GM19324 (cell line): ENCODE measurements at regions not wholly inside any gene's neighbourhood (a gene's known extent, or its start where the extent isn't known, plus 50 kb on each side); places are given as distances from the start of the nearest gene placed in this dataset.

Source experiments
- ATAC-seq: cut with Tn5 transposase; IDR thresholded peaks from one replicate; pipeline ENCODE4 v1.9.1; 2021; ENCODE audit warnings: mild to moderate bottlenecking, moderate library complexity; ENCODE audit not compliant: unreplicated experiment, low FRiP score

GRCh38 chr2:48098539-48098938, 192.2 kb upstream of the FBXO11 start:
- no peak for ATAC-seq

- ATAC-seq: no peak
These were observed 198.1 kb upstream of the FBXO11 start for GRCh38 chr2:48104418-48104817.

GRCh38 chr2:48105848-48106247, 199.6 kb upstream of the FBXO11 start:
- no peak for ATAC-seq

GRCh38 chr2:48107326-48107925, 201.1 kb upstream of the FBXO11 start:
- no peak for ATAC-seq

- ATAC-seq: no peak
These were observed 202.2 kb upstream of the FBXO11 start for GRCh38 chr2:48108455-48108854.

- no peak for ATAC-seq
These were observed 203.3 kb upstream of the FBXO11 start for GRCh38 chr2:48109491-48110204.

- no peak for ATAC-seq
These were observed 204.0 kb upstream of the FOXN2 start for GRCh38 chr2:48110492-48110891.

GRCh38 chr2:48112911-48113680, 201.4 kb upstream of the FOXN2 start:
- ATAC-seq: no peak

- ATAC-seq: no peak
These were observed 200.7 kb upstream of the FOXN2 start for GRCh38 chr2:48113767-48114166.

- ATAC-seq: no peak
These were observed 200.2 kb upstream of the FOXN2 start for GRCh38 chr2:48114256-48114655.

- no peak for ATAC-seq
These were observed 198.0 kb upstream of the FOXN2 start for GRCh38 chr2:48116497-48116896.

- ATAC-seq: no peak
These were observed 195.6 kb upstream of the FOXN2 start for GRCh38 chr2:48118895-48119294.

GRCh38 chr2:48120112-48120511, 194.4 kb upstream of the FOXN2 start:
- ATAC-seq: no peak

- no peak for ATAC-seq
These were observed 193.7 kb upstream of the FOXN2 start for GRCh38 chr2:48120759-48121242.

- no peak for ATAC-seq
These were observed 192.3 kb upstream of the FOXN2 start for GRCh38 chr2:48122166-48122565.

GRCh38 chr2:48124592-48124991, 189.9 kb upstream of the FOXN2 start:
- no peak for ATAC-seq

- no peak for ATAC-seq
These were observed 188.3 kb upstream of the FOXN2 start for GRCh38 chr2:48126162-48126561.

- no peak for ATAC-seq
These were observed 186.8 kb upstream of the FOXN2 start for GRCh38 chr2:48127612-48128191.

GRCh38 chr2:48129293-48129950, 185.1 kb upstream of the FOXN2 start:
- ATAC-seq: no peak

- no peak for ATAC-seq
These were observed 182.8 kb upstream of the FOXN2 start for GRCh38 chr2:48131539-48132270.
